SK-N-SH treated with all-trans-retinoic acid at 6 μM for 48 hours (cell line): ENCODE measurements at regions not wholly inside any gene's neighbourhood (a gene's known extent, or its start where the extent isn't known, plus 50 kb on each side); places are given as distances from the start of the nearest gene placed in this dataset.

Experiments used
- ATAC-seq: fragments of 200-7000 bp; cut with Tn5 transposase; 3 replicates; pipeline ENCODE4 v1.9.1; 2020; ENCODE audit warnings: mild to moderate bottlenecking, moderate library complexity
- ARNTL ChIP-seq: fragments of 450-650 bp; formaldehyde crosslinking; IDR thresholded peaks from 2 replicates; pipeline ENCODE4 v1.5.0; 2020; ENCODE audit warnings: low read depth, mild to moderate bottlenecking, moderate library complexity, borderline replicate concordance
- BACH2 ChIP-seq: fragments of 250-450 bp; sonication (Bioruptor Pico); IDR thresholded peaks from 2 replicates; pipeline ENCODE4 v1.9.0; 2021; ENCODE audit warnings: mild to moderate bottlenecking, borderline replicate concordance
- CSDC2 ChIP-seq: fragments of 250-450 bp; sonication (Bioruptor Pico); IDR thresholded peaks from 2 replicates; pipeline ENCODE4 v1.5.0; 2020; ENCODE audit warnings: mild to moderate bottlenecking, moderate library complexity
- ESRRG ChIP-seq: fragments of 250-450 bp; sonication (Bioruptor Pico); IDR thresholded peaks from 2 replicates; pipeline ENCODE4 v1.6.1; 2021; ENCODE audit warnings: mild to moderate bottlenecking
- GLIS3 ChIP-seq: fragments of 250-450 bp; sonication (Bioruptor Pico); IDR thresholded peaks from 2 replicates; pipeline ENCODE4 v1.5.0; 2020; ENCODE audit warnings: mild to moderate bottlenecking, moderate library complexity
- ISL1 ChIP-seq: fragments of 250-450 bp; sonication (Bioruptor Pico); IDR thresholded peaks from 2 replicates; pipeline ENCODE4 v2.1.2; 2022; ENCODE audit warnings: mild to moderate bottlenecking, moderate library complexity
- OSR1 ChIP-seq: fragments of 250-450 bp; sonication (Bioruptor Pico); IDR thresholded peaks from 2 replicates; pipeline ENCODE4 v1.8.0; 2022; ENCODE audit warnings: moderate library complexity, mild to moderate bottlenecking, inconsistent platforms
- PATZ1 ChIP-seq: fragments of 250-450 bp; sonication (Bioruptor Pico); IDR thresholded peaks from 2 replicates; pipeline ENCODE4 v1.8.0; 2020; ENCODE audit warnings: mild to moderate bottlenecking, moderate library complexity, borderline replicate concordance
- PPARA ChIP-seq: fragments of 250-450 bp; sonication (Bioruptor Pico); IDR thresholded peaks from 2 replicates; pipeline ENCODE4 v1.5.0; 2020; ENCODE audit warnings: mild to moderate bottlenecking, borderline replicate concordance
- RARB ChIP-seq: fragments of 250-450 bp; sonication (Bioruptor Pico); IDR thresholded peaks from 2 replicates; pipeline ENCODE4 v1.8.0; 2021; ENCODE audit warnings: mild to moderate bottlenecking, moderate library complexity
- SNAI2 ChIP-seq: fragments of 250-450 bp; sonication (Bioruptor Pico); IDR thresholded peaks from 2 replicates; pipeline ENCODE4 v1.5.0; 2020; ENCODE audit warnings: mild to moderate bottlenecking, moderate library complexity
- TCF4 ChIP-seq: fragments of 250-450 bp; sonication (Bioruptor Pico); IDR thresholded peaks from 2 replicates; pipeline ENCODE4 v1.8.0; 2021; ENCODE audit warnings: mild to moderate bottlenecking, moderate library complexity, borderline replicate concordance
- TOX ChIP-seq: fragments of 250-450 bp; sonication (Bioruptor Pico); IDR thresholded peaks from 2 replicates; pipeline ENCODE4 v1.8.0; 2021; ENCODE audit warnings: mild to moderate bottlenecking, moderate library complexity, borderline replicate concordance
- ZC3H10 ChIP-seq: fragments of 250-450 bp; sonication (Bioruptor Pico); IDR thresholded peaks from 2 replicates; pipeline ENCODE4 v1.5.1; 2021; ENCODE audit warnings: mild to moderate bottlenecking, moderate library complexity
- ZFP3 ChIP-seq: fragments of 250-450 bp; sonication (Bioruptor Pico); IDR thresholded peaks from 2 replicates; pipeline ENCODE4 v1.5.0; 2020; ENCODE audit warnings: mild to moderate bottlenecking, moderate library complexity
- ZNF565 ChIP-seq: fragments of 450-650 bp; formaldehyde crosslinking; conservative IDR thresholded peaks from 2 replicates; pipeline ENCODE4 v1.5.0; 2020; ENCODE audit warnings: low read depth, mild to moderate bottlenecking, moderate library complexity
- ZNF70 ChIP-seq: fragments of 450-650 bp; formaldehyde crosslinking; IDR thresholded peaks from 2 replicates; pipeline ENCODE4 v1.5.0; 2020; ENCODE audit warnings: mild to moderate bottlenecking, moderate library complexity
- ZNF8 ChIP-seq: fragments of 450-650 bp; formaldehyde crosslinking; IDR thresholded peaks from 2 replicates; pipeline ENCODE4 v1.5.0; 2020; ENCODE audit warnings: mild to moderate bottlenecking, moderate library complexity
- TF ChIP-seq, protein P1 (sequence below): fragments of 250-450 bp; sonication (Bioruptor Pico); IDR thresholded peaks from 2 replicates; pipeline ENCODE4 v1.5.1; 2021; ENCODE audit warnings: mild to moderate bottlenecking, moderate library complexity
- TF ChIP-seq, protein P2 (sequence below): fragments of 250-450 bp; sonication (Bioruptor Pico); IDR thresholded peaks from 2 replicates; pipeline ENCODE4 v1.5.0; 2020; ENCODE audit warnings: mild to moderate bottlenecking, moderate library complexity
- TF ChIP-seq, protein P3 (sequence below): fragments of 250-450 bp; sonication (Bioruptor Pico); IDR thresholded peaks from 2 replicates; pipeline ENCODE4 v1.8.0; 2021; ENCODE audit warnings: low read depth, mild to moderate bottlenecking, moderate library complexity, borderline replicate concordance

GRCh38 chr12:42695490-42695995 is 106.0 kb upstream of the PRICKLE1 start (continued):
- TF ChIP-seq ZNF70 (CRISPR knock-in tag): no peak
- TF ChIP-seq, all 23 proteins: peak for 0

DNA sequence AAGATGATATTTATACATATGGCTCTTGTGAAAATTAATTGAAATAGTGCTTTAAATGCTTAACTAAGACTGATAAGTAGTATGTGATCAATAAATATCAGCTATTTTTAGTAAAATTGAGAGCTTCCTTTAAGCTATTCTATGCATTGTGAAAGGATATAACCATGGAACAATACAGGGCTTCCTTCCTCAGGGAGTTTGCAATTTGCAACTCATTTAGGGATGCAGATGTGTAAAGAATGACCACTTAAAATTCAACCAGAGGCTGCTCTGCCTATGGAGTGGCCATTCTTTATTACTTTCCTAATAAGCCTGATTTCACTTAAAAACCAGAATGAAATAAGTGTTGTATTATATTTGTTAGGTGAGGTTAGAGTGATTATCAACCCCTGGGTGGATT is 103.2 kb upstream of the PRICKLE1 start:
- TF ChIP-seq ZFP3: no peak
- TF ChIP-seq OSR1: no peak
- TF ChIP-seq ISL1 (CRISPR knock-in tag): no peak
- TF ChIP-seq ZNF565 (CRISPR knock-in tag): no peak
- TF ChIP-seq, protein P1, sequence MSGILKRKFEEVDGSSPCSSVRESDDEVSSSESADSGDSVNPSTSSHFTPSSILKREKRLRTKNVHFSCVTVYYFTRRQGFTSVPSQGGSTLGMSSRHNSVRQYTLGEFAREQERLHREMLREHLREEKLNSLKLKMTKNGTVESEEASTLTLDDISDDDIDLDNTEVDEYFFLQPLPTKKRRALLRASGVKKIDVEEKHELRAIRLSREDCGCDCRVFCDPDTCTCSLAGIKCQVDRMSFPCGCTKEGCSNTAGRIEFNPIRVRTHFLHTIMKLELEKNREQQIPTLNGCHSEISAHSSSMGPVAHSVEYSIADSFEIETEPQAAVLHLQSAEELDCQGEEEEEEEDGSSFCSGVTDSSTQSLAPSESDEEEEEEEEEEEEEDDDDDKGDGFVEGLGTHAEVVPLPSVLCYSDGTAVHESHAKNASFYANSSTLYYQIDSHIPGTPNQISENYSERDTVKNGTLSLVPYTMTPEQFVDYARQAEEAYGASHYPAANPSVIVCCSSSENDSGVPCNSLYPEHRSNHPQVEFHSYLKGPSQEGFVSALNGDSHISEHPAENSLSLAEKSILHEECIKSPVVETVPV (CRISPR knock-in tag): no peak
- no peak for TF ChIP-seq CSDC2 (CRISPR knock-in tag)
- TF ChIP-seq, protein P2, sequence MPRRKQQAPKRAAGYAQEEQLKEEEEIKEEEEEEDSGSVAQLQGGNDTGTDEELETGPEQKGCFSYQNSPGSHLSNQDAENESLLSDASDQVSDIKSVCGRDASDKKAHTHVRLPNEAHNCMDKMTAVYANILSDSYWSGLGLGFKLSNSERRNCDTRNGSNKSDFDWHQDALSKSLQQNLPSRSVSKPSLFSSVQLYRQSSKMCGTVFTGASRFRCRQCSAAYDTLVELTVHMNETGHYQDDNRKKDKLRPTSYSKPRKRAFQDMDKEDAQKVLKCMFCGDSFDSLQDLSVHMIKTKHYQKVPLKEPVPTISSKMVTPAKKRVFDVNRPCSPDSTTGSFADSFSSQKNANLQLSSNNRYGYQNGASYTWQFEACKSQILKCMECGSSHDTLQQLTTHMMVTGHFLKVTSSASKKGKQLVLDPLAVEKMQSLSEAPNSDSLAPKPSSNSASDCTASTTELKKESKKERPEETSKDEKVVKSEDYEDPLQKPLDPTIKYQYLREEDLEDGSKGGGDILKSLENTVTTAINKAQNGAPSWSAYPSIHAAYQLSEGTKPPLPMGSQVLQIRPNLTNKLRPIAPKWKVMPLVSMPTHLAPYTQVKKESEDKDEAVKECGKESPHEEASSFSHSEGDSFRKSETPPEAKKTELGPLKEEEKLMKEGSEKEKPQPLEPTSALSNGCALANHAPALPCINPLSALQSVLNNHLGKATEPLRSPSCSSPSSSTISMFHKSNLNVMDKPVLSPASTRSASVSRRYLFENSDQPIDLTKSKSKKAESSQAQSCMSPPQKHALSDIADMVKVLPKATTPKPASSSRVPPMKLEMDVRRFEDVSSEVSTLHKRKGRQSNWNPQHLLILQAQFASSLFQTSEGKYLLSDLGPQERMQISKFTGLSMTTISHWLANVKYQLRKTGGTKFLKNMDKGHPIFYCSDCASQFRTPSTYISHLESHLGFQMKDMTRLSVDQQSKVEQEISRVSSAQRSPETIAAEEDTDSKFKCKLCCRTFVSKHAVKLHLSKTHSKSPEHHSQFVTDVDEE (CRISPR knock-in tag): no peak
- TF ChIP-seq, protein P3, sequence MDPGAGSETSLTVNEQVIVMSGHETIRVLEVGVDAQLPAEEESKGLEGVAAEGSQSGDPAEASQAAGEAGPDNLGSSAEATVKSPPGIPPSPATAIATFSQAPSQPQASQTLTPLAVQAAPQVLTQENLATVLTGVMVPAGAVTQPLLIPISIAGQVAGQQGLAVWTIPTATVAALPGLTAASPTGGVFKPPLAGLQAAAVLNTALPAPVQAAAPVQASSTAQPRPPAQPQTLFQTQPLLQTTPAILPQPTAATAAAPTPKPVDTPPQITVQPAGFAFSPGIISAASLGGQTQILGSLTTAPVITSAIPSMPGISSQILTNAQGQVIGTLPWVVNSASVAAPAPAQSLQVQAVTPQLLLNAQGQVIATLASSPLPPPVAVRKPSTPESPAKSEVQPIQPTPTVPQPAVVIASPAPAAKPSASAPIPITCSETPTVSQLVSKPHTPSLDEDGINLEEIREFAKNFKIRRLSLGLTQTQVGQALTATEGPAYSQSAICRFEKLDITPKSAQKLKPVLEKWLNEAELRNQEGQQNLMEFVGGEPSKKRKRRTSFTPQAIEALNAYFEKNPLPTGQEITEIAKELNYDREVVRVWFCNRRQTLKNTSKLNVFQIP (CRISPR knock-in tag): no peak
- no peak for TF ChIP-seq ARNTL (CRISPR knock-in tag)
- TF ChIP-seq ZNF8 (CRISPR knock-in tag): no peak
- no peak for TF ChIP-seq PPARA (CRISPR knock-in tag)
- no peak for TF ChIP-seq BACH2 (CRISPR knock-in tag)
- TF ChIP-seq, all 23 proteins: peak for 0
- ATAC-seq: no peak

GRCh38 chr12:42691991-42692557 is 102.5 kb upstream of the PRICKLE1 start:
- ATAC-seq: no peak
- TF ChIP-seq RARB (CRISPR knock-in tag) (no peak), ZNF70 (CRISPR knock-in tag) (no peak), ZNF8 (CRISPR knock-in tag) (no peak), TOX (CRISPR knock-in tag) (no peak), GLIS3 (CRISPR knock-in tag) (no peak), TCF4 (CRISPR knock-in tag) (no peak), PPARA (CRISPR knock-in tag) (no peak), CSDC2 (CRISPR knock-in tag) (no peak), OSR1 (no peak), ISL1 (CRISPR knock-in tag) (no peak), ESRRG (CRISPR knock-in tag) (no peak), ZFP3 (no peak), ZC3H10 (CRISPR knock-in tag) (no peak), PATZ1 (CRISPR knock-in tag) (no peak), SNAI2 (CRISPR knock-in tag) (no peak), ZNF565 (CRISPR knock-in tag) (no peak), ARNTL (CRISPR knock-in tag) (no peak)
- TF ChIP-seq, protein P3 (CRISPR knock-in tag): no peak
